Fibroblast of lung (primary cell): ENCODE measurements at regions not wholly inside any gene's neighbourhood (a gene's known extent, or its start where the extent isn't known, plus 50 kb on each side); places are given as distances from the start of the nearest gene placed in this dataset.

Experiments used
- CTCF ChIP-seq, 2 donors: IDR thresholded peaks in 1 of 2; conservative IDR thresholded peaks in 1 of 2; 1 replicate in 1 of 2; 2 replicates in 1 of 2; pipeline ENCODE4 v1.5.1; 2011 to 2012; ENCODE audit warnings: low read length in 2 of 2, control low read depth in 1 of 2, inconsistent platforms in 1 of 2, low read depth in 1 of 2, mild to moderate bottlenecking in 1 of 2
- EZH2 ChIP-seq: IDR thresholded peaks from 2 replicates; pipeline ENCODE4 v1.5.1; 2012; ENCODE audit warnings: low read length, control low read depth, mild to moderate bottlenecking; ENCODE audit errors: missing control alignments

GRCh38 chr1:84756455-84757082, 66.3 kb upstream of the SSX2IP start:
- TF ChIP-seq CTCF (conservative IDR thresholded peaks at IDR 0.05 in 1 of 2, IDR thresholded peaks at IDR 0.05 in 1 of 2; ENCODE audit: low read depth in 1 of 2, low read length in 2 of 2) (no peak), EZH2 (no peak)
